GM10248 (cell line): ENCODE measurements at regions not wholly inside any gene's neighbourhood (a gene's known extent, or its start where the extent isn't known, plus 50 kb on each side); places are given as distances from the start of the nearest gene placed in this dataset.

ENCODE experiments used
- CTCF ChIA-PET: fragments of 300-600 bp; sonication (Branson Sonifier 250); formaldehyde crosslinking; extraction: SDS; loops from one replicate; lab custom pipeline; 2021; ENCODE audit warnings: antibody characterized with exemption; lab: Yijun Ruan, JAX
- POLR2A ChIA-PET: fragments of 350-650 bp; sonication (Branson Sonifier 250); formaldehyde crosslinking; extraction: SDS; loops from one replicate; lab custom pipeline; 2020; ENCODE audit warnings: antibody characterized with exemption; lab: Yijun Ruan, JAX
- DNase-seq: peaks from one replicate; pipeline ENCODE4 v3.0.0; 2012; ENCODE audit errors: extremely low spot score
- CTCF ChIP-seq: IDR thresholded peaks from 2 replicates; pipeline ENCODE4 v1.5.1; 2012; ENCODE audit warnings: mild to moderate bottlenecking, low read depth; ENCODE audit errors: extremely low read depth, missing control alignments, control extremely low read depth

- CTCF ChIA-PET = interaction anchor here (0.6 kb wide), 1 partner anchor 9 kb away, joined by 3 read pairs; no protein-coding TSS in a partner anchor
- POLR2A ChIA-PET = interaction anchor here (0.6 kb wide), 1 partner anchor 951 kb away, joined by 3 read pairs; no protein-coding TSS in a partner anchor
- DNase-seq = no peak
Observed at GRCh38 chr6:111982681-111983080, 71.2 kb upstream of the CCN6 start.

GRCh38 chr6:111983193-111983592, 70.7 kb upstream of the CCN6 start:
- CTCF ChIA-PET = interaction anchor here (0.6 kb wide), 1 partner anchor 8 kb away, joined by 3 read pairs; no protein-coding TSS in a partner anchor
- TF ChIP-seq CTCF = no peak
- DNase-seq = no peak
- POLR2A ChIA-PET = no interaction called here

More at GRCh38 chr6:111982681-111983080, 71.2 kb upstream of the CCN6 start:
- no peak for TF ChIP-seq CTCF

GRCh38 chr6:111984081-111984480, 69.8 kb upstream of the CCN6 start:
- no peak for TF ChIP-seq CTCF
- ChIA-PET CTCF (interaction anchor here (0.7 to 1.2 kb wide), 3 partner anchors 11 to 66 kb away, joined by 3 read pairs; no protein-coding TSS in a partner anchor), POLR2A (no interaction called here)
- DNase-seq = no peak

GRCh38 chr6:111984516-111985201, 69.2 kb upstream of the CCN6 start:
- TF ChIP-seq CTCF = no peak
- ChIA-PET POLR2A (no interaction called here), CTCF (interaction anchor here (0.7 to 1.2 kb wide), 3 partner anchors 11 to 65 kb away, joined by 3 read pairs; no protein-coding TSS in a partner anchor)
- DNase-seq = no peak

GRCh38 chr6:111985202-111985731, 68.6 kb upstream of the CCN6 start:
- no peak for DNase-seq
- ChIA-PET POLR2A (no interaction called here), CTCF (interaction anchor here (1.2 kb wide), 1 partner anchor 12 kb away, joined by 3 read pairs; no protein-coding TSS in a partner anchor)
- TF ChIP-seq CTCF = no peak

- POLR2A ChIA-PET = no interaction called here
Observed at GRCh38 chr6:111986651-111987050, 67.3 kb upstream of the CCN6 start.

More at GRCh38 chr6:111986651-111987050, 67.3 kb upstream of the CCN6 start:
- CTCF ChIA-PET = interaction anchor here (1.0 to 2.1 kb wide), 3 partner anchors 26 to 277 kb away, joined by 3 to 8 read pairs (median 3); no protein-coding TSS in a partner anchor
- no peak for DNase-seq
- TF ChIP-seq CTCF = no peak
